Aorta (tissue), 5 donors: ENCODE measurements at regions not wholly inside any gene's neighbourhood (a gene's known extent, or its start where the extent isn't known, plus 50 kb on each side); places are given as distances from the start of the nearest gene placed in this dataset.
A peak's percentile ranks its signal among the peaks of the same experiment; 100 is the strongest.

Experiments
- ATAC-seq: fragments of 200-7000 bp; cut with Tn5 transposase; one replicate; pipeline ENCODE4 v1.9.1; 2022; ENCODE audit warnings: moderate library complexity; ENCODE audit not compliant: low FRiP score
- DNase-seq, 2 donors: peaks; one replicate each; pipeline ENCODE4 v3.0.0-alpha.2; 2020
- H3K27ac ChIP-seq, 2 donors: one replicate each; pipeline ENCODE4 v1.5.1; 2013; ENCODE audit warnings: low read length in 2 of 2, mild to moderate bottlenecking in 2 of 2, moderate library complexity in 2 of 2, control low read depth in 1 of 2, inconsistent platforms in 1 of 2, low read depth in 1 of 2
- H3K27me3 ChIP-seq, 2 donors: one replicate each; pipeline ENCODE4 v1.6.1; 2013; ENCODE audit warnings: control low read depth in 1 of 2, low read length in 1 of 2, mild to moderate bottlenecking in 1 of 2, moderate library complexity in 1 of 2; ENCODE audit not compliant: insufficient read depth in 2 of 2, control insufficient read depth in 1 of 2
- H3K36me3 ChIP-seq, 2 donors: one replicate each; pipeline ENCODE4 v1.6.1; 2013; ENCODE audit warnings: control low read depth in 1 of 2, low read length in 1 of 2, mild to moderate bottlenecking in 1 of 2; ENCODE audit not compliant: insufficient read depth in 2 of 2, control insufficient read depth in 1 of 2
- H3K4me1 ChIP-seq, 2 donors: one replicate each; pipeline ENCODE4 v1.6.1; 2013; ENCODE audit warnings: low read length in 2 of 2, control low read depth in 1 of 2, mild to moderate bottlenecking in 1 of 2, moderate library complexity in 1 of 2; ENCODE audit not compliant: insufficient read depth in 2 of 2, control insufficient read depth in 1 of 2
- H3K4me3 ChIP-seq, 2 donors: one replicate each; pipeline ENCODE4 v1.5.1; 2013; ENCODE audit warnings: low read length in 2 of 2, control low read depth in 1 of 2, mild to moderate bottlenecking in 1 of 2
- H3K9me3 ChIP-seq: one replicate; pipeline ENCODE4 v1.6.1; 2013; ENCODE audit warnings: mild to moderate bottlenecking, low read length; ENCODE audit not compliant: control insufficient read depth
- WGBS, 2 donors: extraction: QIAGEN DNeasy Blood & Tissue Kit; methylation state at CpG; one replicate each; pipeline ENCODE4 v1.1.7; 2013; 5-methylcytosine and 5-hydroxymethylcytosine counted together
- intact Hi-C, 2 donors: fragments of 100-400 bp; cut with DNase I; formaldehyde crosslinking; loops; one replicate each; pipeline versions ENCODE4 v1.14.2 to v1.15.0; 2022
- donor health status: healthy with polysubstance abuse.
- donor health status: Bipolar disorder and iron deficiency.
- donor health status: DM: no; HTN: no; CAD: no.
- donor health status: DM: no; HTN: no; CAD: no.
- donor health status: DM: yes; HTN: yes; CAD: no.

DNA sequence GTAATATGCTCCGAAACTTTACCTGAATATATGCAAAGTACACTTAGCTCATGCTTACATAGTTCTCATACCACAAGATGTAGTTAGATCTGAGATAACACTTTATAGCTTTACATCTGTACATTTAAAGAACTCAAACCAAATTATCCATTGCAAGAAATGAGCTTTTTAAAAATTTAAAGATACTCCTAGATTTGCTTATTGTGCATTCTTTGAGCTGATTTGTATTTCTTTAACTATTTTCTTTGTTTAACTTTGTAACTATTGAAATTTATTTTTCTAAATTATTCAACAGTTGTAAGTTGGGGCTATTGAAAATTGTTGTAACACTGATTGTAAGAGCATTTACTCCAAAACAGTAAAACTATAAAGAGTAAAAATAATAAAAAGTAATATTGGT lies 340.2 kb upstream of the NOVA1 start:
- no peak overlapping the region for H3K27ac ChIP-seq
- DNase-seq (no peak), ATAC-seq (no peak)
- no peak overlapping the region for H3K4me3 ChIP-seq
- no peaks in the 10 kb centered on the region for H3K4me1 ChIP-seq
- WGBS, 2 donors = 70 to 80% methylated on average over 1 of the region's 1 CpG
- no peaks in the 10 kb centered on the region for H3K36me3 ChIP-seq
- H3K27me3 ChIP-seq = no peaks in the 10 kb centered on the region
- intact Hi-C loops = no loop called here
- H3K9me3 ChIP-seq = no peaks in the 10 kb centered on the region

- no peaks in the 10 kb centered on the region for H3K9me3 ChIP-seq
- no peaks in the 10 kb centered on the region for H3K4me1 ChIP-seq
- DNase-seq = no peak
- H3K36me3 ChIP-seq = no peaks in the 10 kb centered on the region
- ATAC-seq = no peak
- H3K27ac ChIP-seq = no peak overlapping the region
- H3K27me3 ChIP-seq = no peaks in the 10 kb centered on the region
- 76 to 79% methylated on average over 2 of the region's 2 CpGs for WGBS, 2 donors
- no peak overlapping the region for H3K4me3 ChIP-seq
- intact Hi-C loops = no loop called here
These were observed 341.9 kb upstream of the NOVA1 start for GRCh38 chr14:26939755-26940154.

GRCh38 chr14:26941521-26941920 lies 343.7 kb upstream of the NOVA1 start:
- ATAC-seq (no peak), DNase-seq (no peak)
- Histone ChIP-seq H3K27ac (no peak overlapping the region), H3K4me1 (no peaks in the 10 kb centered on the region), H3K27me3 (no peaks in the 10 kb centered on the region), H3K36me3 (no peaks in the 10 kb centered on the region), H3K9me3 (no peaks in the 10 kb centered on the region), H3K4me3 (no peak overlapping the region)
- 78 to 79% methylated on average over 2 of the region's 2 CpGs for WGBS, 2 donors
- intact Hi-C loops = no loop called here

DNA sequence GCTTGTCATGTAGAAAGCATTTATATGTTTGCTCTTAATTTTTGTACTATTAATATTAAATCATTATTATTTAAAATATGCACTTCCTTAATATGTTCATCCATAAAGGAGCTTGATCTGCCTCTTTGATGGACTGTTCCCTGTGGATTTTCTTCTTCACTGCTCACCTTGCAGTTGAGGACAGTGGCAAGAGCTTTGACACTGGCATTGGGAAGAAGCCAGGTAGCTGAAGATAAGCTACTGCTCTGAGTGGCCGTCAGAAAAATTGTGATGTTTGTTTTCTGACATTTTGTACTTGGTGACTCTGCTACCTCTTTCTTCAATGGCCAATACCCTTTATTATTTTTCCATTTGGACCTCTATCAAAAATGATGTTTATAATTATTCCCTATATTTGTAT lies 349.4 kb upstream of the NOVA1 start:
- H3K9me3 ChIP-seq = no peaks in the 10 kb centered on the region
- H3K36me3 ChIP-seq = no peaks in the 10 kb centered on the region
- ATAC-seq (no peak), DNase-seq (no peak)
- H3K4me3 ChIP-seq = no peak overlapping the region
- no peaks in the 10 kb centered on the region for H3K27me3 ChIP-seq
- intact Hi-C loops = no loop called here
- 62 to 72% methylated on average over 1 of the region's 1 CpG for WGBS, 2 donors
- H3K27ac ChIP-seq = no peak overlapping the region
- H3K4me1 ChIP-seq = no peaks in the 10 kb centered on the region

DNA sequence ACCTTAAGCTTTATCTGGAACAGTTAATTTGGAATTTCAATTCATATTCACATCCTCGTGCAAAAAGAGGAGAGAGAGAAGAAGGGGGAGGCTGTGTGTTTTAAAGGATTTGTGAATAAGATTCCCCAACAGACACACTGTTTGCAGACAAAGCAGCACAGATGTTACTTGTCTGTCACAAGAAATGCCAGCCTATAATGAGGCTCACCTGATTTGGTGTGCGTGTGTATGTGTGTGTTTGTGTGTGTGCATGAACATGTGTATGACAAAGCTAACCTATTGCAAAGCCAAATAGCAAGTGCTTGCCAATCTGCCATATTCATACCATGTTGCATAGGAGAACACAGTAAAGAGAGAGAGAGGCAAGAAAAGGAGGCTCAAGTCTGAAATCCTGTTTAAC lies 361.6 kb upstream of the NOVA1 start:
- ATAC-seq = no peak
- intact Hi-C loops = no loop called here
- no peak for DNase-seq
- no peaks in the 10 kb centered on the region for H3K4me1 ChIP-seq
- H3K27me3 ChIP-seq = no peaks in the 10 kb centered on the region
- H3K9me3 ChIP-seq = no peaks in the 10 kb centered on the region
- no peak overlapping the region for H3K27ac ChIP-seq
- H3K36me3 ChIP-seq = no peaks in the 10 kb centered on the region
- WGBS, 2 donors = 69 to 76% methylated on average over 2 of the region's 2 CpGs
- no peak overlapping the region for H3K4me3 ChIP-seq

- no peaks in the 10 kb centered on the region for H3K27me3 ChIP-seq
- no peaks in the 10 kb centered on the region for H3K4me1 ChIP-seq
- ATAC-seq (no peak), DNase-seq (no peak)
- H3K4me3 ChIP-seq = no peak overlapping the region
- H3K27ac ChIP-seq = no peak overlapping the region
- no peaks in the 10 kb centered on the region for H3K9me3 ChIP-seq
- no peaks in the 10 kb centered on the region for H3K36me3 ChIP-seq
- intact Hi-C loops = no loop called here
- 49 to 55% methylated on average over 10 of the region's 10 CpGs for WGBS, 2 donors
These were observed 362.3 kb upstream of the NOVA1 start for GRCh38 chr14:26959972-26960660.

DNA sequence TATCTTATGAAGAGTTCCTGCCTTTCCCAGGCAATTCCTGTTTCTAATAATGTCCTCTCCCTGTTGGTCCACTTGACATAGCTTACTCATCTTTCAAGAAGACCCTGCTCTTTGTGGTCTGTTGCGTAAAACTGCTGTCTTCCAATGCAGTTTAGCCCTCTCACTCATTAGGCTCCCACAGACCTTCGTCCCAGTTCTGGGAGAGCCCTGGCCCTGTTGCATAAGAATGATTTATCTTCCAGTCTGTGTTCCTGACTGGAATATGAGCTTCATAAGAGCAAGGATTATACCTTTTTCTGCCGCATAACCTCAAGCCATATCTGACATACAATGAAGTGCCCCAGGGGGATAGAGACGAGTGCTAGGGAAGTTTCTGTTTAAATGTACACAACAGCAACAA lies 365.9 kb upstream of the NOVA1 start:
- no peaks in the 10 kb centered on the region for H3K9me3 ChIP-seq
- no peaks in the 10 kb centered on the region for H3K27me3 ChIP-seq
- DNase-seq = no peak
- H3K27ac ChIP-seq = no peak overlapping the region
- intact Hi-C loops = no loop called here
- ATAC-seq = no peak
- WGBS, 2 donors = 38 to 42% methylated on average over 4 of the region's 4 CpGs
- no peak overlapping the region for H3K4me3 ChIP-seq
- no peaks in the 10 kb centered on the region for H3K4me1 ChIP-seq
- H3K36me3 ChIP-seq = no peaks in the 10 kb centered on the region

GRCh38 chr14:26965490-26965889 lies 367.7 kb upstream of the NOVA1 start:
- intact Hi-C loops = no loop called here
- WGBS, 2 donors = 66 to 75% methylated on average over 7 of the region's 7 CpGs
- no peaks in the 10 kb centered on the region for H3K27me3 ChIP-seq
- H3K9me3 ChIP-seq = no peaks in the 10 kb centered on the region
- no peak overlapping the region for H3K4me3 ChIP-seq
- DNase-seq = no peak
- no peaks in the 10 kb centered on the region for H3K36me3 ChIP-seq
- ATAC-seq = no peak
- no peaks in the 10 kb centered on the region for H3K4me1 ChIP-seq
- H3K27ac ChIP-seq = no peak overlapping the region

DNA sequence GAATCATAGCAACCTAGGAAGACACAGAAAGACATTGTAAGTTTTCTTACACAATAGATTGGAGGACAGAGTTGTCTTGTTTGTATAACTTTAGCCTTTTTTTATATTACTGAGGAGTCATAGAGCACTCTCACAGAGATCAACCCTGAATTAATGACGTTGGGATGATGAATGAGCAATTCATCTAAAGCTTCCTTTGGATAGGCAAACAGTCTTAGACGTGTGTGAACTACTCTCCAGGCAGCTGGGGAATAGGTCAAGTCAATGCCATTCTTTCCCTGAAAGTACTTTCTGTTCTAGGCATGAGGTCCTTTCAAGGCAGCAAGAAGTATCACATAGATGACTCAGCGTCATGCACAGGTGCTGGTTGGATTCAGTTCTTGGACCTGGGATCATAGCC lies 369.1 kb upstream of the NOVA1 start:
- peak; percentile 56 for ATAC-seq

More for the DNA sequence above, 369.1 kb upstream of the NOVA1 start:
- Histone ChIP-seq H3K36me3 (no peaks in the 10 kb centered on the region), H3K27me3 (no peaks in the 10 kb centered on the region), H3K4me3 (no peak overlapping the region), H3K27ac (no peak overlapping the region), H3K9me3 (no peaks in the 10 kb centered on the region), H3K4me1 (no peaks in the 10 kb centered on the region)
- no peak for DNase-seq
- WGBS, 2 donors = 23 to 25% methylated on average over 3 of the region's 3 CpGs
- intact Hi-C loops = no loop called here
